NCI-H345 treated with DMSO at 0.1 percent for 48 hours (cell line): ENCODE measurements at regions not wholly inside any gene's neighbourhood (a gene's known extent, or its start where the extent isn't known, plus 50 kb on each side); places are given as distances from the start of the nearest gene placed in this dataset.
"Not testable (repeated sequence)": the region's sequence is repeated elsewhere in the genome, so short reads cannot be mapped to it uniquely, and the experiment has no call there.

Experiments
- DNase-seq: peaks from one replicate; lab custom pipeline; 2025; ENCODE audit not compliant: unreplicated experiment; lab: John Stamatoyannopoulos, UW

DNA sequence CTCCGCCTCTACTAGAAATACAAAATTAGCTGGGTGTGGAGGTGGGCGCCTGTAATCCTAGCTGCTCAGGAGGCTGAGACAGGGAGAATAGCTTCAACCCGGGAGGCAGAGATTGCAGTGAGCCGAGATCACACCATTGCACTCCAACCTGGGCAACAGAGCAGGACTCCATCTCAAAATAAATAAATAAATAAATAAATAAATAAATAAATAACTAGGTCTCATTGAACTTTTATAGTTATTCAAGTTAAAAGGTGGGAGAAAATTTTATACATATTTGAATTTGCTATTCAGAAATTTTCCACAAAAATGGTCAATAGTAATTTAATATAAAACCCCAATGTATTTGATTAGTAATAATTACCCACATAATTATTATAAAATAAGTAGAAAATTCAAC, 593.9 kb upstream of the CDH10 start:
- DNase-seq: not testable (repeated sequence)

DNA sequence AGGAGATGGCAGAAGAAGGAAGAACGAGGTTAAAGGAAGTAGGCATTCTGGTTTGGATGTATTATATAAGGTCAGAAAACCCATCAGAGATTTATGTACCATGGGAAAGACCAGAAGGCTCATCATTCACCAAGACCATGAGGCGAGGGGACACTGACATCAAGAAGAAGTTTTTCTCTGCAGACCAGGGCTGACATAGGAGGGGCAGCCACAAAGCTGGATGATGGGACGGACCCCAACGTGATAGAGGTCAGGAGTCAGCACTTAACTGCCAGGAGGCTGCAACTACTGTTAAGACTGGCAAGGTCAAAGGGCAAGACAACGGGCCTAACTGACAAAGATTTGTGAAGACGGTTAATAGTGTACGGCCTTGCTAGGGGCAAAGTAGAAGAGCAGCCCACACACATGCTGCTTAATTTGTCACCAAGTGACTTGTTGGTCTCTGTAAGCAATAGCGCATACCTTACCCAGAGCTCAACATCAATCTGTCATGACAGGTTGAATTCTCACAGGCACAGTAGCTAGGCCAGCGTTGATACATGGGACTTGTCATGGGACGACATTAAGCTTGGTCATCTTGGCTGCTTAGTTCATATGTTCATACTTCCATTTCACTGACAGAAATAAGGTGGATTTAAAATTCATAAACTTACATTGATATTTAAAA, 579.7 kb upstream of the CDH10 start:
- no peak for DNase-seq

DNA sequence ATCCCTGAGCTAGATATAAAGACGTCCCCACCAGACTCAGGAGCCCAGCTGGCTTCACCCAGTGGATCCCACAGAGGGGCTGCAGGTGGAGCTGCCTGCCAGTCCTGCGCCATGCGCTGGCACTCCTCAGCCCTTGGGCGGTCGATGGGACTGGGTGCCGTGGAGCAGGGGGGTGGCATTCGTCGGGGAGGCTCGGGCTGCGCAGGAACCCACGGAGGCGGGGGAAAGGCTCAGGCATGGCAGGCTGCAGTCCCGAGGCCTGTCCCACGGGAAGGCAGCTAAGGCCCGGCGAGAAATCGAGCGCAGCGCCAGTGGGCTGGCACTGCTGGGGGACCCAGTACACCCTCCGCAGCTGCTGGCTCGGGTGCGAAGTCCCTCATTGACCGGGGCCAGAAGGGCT, 555.1 kb upstream of the CDH10 start:
- DNase-seq: not testable (repeated sequence)

DNA sequence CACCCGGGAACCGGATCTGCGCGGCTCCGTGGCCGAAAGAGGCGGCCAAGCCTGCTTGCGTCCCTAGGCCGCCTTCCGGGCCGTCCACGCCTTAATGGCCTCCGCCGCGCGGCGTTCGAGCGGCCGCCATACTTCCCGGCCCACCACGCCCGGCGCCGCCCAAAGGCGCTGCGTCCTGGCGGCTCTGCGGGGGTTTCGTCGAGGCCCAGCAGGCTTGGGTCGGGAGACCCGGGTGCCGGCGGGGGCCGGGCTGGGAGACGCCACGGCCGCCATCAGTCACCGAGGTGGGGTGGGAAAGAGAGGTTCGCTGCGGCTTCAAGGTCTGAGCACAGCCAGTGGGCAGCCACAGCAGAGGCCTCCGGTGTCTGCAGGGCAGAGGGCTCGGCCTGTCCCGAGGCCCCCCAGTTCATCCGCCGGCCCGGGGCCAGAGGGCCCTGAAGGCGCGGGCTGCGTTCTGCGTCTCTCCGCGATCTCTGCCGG, 545.8 kb upstream of the CDH10 start:
- DNase-seq: no peak

DNA sequence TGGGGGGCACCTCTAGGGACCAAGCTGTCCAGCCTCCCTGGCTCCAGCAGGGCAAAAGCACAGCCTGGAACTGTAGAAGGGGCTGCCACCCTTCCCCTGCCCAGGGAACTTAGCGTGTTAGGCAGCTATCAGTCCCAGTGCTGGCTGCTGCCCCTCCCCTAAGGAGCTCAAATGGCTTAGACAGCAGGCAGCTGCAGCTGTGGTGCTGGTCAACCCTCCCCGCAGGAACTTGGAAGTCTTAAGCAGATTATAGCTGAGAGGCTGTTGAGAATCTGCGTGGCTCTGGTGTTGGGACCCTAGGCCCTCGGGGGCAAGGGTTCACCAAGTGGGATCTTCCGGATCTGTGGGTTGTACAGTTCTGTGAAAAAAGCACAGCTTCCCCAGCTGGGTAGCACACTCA, 536.5 kb upstream of the CDH10 start:
- DNase-seq: no peak

DNA sequence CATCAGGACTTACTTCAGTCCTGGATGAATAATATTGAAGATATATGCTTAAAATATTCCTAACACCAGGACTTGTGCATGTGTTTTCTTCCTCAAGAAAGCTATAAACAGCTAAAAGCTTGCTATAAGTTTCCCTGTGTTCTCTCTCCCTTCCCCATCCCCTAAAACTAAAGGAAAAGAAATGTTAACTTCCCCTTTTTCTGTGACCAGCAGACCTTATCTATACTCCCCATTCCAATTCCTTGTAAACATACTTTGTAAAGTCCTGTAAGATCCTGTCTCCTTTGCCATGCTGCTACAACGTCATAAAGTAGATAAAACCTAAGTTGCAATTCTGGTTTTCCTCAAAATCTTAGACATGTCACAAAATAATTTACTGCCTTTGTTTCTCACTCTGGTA, 517.8 kb upstream of the CDH10 start:
- not testable (repeated sequence) for DNase-seq

DNA sequence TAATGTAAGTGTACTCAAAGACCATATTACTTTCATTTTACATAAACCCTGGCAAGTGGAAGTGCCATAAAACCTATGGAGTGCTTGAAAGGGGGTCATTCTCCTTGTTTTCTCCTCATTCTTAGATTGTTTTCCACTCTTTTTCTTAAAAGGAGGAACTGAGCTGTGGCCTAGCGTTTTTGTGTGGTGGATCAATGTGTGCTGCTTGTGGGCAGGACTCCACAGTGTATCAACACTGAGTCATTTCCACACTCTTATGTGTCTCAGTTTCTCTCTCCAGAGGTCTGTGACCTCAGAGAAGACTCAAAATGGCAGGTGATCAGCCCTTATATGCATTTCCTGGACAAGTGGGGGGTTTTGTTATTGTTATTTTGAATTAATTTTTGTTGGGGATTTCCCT, 516.1 kb upstream of the CDH10 start:
- no peak for DNase-seq

DNA sequence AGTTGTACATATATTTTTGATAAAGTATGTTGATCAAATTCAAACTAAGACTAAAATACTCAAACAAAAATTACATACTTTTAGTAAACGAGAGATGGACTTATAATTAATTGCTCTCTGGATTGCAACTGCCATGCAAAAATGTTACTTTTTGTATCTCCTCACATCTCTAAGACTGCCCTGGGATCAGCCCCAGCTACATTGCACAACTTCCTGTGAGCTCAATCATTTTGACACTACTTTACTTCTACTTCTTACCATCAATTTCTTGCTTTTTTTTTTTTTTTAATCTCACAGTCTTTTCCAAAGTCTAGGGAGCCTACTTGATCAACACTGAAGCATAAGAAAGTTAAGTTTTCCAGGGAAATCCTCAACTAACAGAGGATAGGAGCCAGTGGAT, 506.0 kb upstream of the CDH10 start:
- DNase-seq: no peak

DNA sequence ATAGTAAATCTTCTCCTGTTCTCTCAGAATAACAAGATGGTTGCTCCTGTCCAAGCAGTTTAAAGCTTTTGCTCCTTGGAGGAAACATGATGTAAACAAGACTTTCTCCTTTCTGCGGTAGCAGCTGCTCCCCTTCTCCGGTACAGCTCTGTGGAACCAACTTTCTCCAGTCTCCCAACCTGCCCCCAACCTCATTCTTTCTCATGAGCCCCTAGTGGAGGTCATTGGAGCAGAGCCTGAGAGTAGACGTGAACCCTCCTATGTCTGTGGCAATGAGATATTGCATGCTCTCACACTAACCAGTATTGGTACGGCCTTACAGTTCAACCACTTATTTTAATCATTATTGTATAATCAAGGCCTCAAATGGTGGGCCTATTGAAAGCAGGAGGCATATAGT, 483.8 kb upstream of the CDH10 start:
- no peak for DNase-seq

DNA sequence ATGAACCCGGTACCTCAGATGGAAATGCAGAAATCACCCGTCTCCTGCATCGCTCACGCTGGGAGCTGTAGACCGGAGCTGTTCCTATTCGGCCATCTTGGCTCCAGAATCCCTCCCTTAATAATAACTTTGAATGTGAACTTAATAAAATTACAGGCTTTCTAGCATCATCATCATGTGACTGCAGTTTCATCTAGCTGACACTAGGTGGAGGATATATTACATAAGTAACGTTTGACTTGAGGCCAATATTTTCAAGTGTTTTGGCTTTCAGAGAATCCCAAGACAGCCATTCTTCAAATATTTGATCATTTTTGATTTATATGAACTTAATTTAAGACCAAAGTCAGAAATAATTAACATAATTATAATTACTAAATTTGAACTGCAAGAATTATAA, 474.9 kb upstream of the CDH10 start:
- no peak for DNase-seq

DNA sequence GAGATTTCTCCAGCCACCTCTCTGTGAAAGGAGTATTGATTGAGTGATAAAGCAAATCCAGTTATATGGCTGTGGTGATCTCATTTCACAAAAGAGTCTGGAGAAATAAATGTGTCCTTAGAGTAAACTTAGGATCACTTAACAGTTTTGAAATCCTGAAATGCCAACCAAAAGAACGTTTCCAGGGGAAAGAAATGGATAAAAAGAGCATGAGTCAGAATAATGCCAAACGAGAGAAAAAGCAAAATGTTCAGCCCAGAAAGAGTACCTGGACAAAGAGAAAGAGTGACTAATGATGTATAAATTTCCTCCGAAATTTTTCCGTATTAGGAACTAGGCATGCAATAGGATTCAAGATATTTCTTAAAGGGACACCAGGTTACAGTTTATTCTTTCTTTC, 463.1 kb upstream of the CDH10 start:
- DNase-seq: no peak

DNA sequence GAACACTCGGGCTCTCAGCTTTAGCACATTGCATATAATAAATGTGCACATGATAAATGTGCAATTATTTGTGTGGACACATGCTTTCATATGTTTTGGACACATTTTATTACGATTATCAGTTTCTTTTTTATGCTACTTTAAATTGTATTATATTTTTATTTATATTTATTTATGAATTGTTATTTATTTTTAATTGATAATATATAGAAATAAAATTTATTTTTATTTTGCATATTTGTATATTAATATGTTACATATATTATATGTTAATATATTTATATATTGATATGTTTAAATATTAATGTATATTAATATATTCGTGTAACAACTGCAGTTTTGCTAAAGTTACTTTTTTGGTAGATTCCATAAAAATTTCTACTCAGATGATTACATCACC, 454.8 kb upstream of the CDH10 start:
- no peak for DNase-seq

DNA sequence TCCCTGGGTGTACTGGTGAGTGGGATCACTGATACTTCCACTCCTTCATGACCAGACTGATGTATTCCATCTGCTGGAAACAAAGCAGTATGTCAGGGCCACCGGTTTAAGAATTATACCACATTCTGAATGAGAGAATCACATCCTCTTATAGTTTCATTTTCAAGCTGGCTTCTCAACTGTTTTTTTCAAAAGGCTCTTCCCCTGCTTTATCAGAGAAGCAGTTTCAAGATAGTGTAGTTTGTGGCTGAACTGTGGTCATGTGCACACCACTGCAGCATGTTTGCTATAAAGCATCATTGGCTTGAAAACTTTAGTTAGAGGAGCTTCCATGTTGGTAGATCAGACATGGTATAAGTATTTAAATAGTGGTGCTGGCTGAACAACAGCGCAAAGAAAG, 450.5 kb upstream of the CDH10 start:
- DNase-seq: no peak

DNA sequence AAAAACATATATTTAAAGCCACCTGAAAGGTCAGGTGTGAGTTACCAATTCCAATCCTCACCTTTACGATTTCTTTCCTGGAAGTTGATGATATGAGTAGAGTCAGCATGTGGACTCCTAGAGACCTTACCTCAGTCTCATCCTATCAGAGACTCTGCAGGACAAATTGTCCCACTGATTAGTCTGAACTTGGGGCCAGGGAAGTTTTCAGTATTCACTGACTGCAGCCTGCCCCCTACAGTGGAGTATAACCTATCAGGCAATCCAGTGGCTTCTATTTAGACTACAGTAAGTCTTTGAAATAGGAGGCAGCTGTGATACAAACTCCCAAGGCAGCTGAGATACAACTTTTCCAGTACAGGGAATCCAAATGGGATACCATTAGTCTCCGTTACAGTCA, 449.4 kb upstream of the CDH10 start:
- DNase-seq: no peak

DNA sequence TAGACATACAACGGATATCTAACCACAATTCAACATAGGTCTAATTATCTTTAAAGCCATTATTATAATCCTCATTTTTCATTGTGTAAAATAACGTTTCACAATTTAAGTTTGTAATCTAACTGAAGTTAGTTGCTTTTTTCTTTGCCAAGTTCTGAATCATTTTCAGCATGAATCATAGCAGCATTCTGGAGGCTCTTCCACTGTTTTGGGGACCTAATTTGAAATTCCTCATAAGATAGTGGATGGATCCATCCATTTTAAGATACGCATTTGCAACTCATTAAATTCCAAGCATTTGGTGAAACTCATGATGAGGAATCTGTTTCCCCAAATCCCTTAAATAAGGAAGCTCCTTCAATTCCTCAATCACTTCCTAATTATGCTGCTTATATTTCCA, 447.1 kb upstream of the CDH10 start:
- DNase-seq: no peak

DNA sequence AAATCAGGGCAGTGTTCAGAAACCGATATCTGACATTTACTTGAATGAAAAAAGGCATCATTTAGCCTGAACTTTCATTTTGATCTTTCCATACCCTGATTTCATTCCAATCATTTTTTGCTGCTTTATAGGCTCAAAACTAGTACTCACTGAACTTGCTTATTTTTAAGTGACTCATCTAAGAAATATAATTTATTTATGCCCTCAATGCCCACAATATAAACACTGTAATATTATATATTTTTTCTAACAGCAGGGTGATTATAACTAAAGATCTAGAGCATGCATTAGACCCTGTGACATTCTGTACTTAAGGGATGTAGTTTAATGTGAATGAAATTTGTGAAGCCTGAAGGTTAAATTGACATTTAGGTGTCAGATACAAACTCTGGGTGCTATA, 446.1 kb upstream of the CDH10 start:
- DNase-seq: no peak

DNA sequence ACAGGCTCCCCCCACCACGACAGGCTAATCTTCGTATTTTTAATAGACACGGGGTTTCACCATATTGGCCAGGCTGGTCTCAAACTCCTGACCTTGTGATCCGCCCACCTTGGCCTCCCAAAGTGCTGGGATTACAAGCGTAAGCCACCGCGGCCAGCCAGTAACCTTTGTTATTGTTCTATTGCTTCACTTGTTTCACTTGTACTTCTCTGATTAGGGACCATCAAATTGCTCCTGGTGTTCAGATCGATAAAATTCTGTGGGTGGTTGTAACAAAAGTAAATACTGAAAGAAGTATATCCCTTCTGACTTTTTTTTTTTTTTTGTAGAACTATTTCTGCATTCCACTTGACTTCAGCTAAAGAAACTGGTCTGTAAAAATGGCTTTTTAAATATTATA, 445.5 kb upstream of the CDH10 start:
- DNase-seq: no peak

DNA sequence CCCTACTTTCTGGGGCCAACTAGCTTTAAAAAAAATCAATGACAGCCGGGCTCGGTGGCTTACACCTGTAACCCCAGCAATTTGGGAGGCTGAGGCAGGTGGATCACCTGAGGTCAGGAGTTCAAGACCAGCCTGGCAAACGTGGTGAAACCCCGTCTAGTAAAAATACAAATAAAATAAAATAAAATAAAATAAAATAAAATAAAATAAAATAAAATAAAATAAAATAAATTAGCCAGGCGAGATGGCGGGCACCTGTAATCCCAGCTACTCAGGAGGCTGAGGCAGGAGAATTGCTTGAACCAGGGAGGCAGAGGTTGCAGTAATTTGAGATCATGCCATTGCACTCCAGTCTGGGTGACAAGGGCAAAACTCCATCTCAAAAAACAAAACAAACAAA, 443.9 kb upstream of the CDH10 start:
- not testable (repeated sequence) for DNase-seq

DNA sequence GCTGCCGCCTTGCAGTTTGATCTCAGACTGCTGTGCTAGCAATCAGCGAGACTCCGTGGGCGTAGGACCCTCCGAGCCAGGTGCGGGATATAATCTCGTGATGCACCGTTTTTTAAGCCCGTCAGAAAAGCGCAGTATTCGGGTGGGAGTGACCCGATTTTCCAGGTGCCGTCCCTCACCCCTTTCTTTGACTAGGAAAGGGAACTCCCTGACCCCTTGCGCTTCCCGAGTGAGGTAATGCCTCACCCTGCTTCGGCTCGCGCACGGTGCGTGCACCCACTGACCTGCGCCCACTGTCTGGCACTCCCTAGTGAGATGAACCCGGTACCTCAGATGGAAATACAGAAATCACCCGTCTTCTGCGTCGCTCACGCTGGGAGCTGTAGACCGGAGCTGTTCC, 438.5 kb upstream of the CDH10 start:
- DNase-seq: not testable (repeated sequence)

DNA sequence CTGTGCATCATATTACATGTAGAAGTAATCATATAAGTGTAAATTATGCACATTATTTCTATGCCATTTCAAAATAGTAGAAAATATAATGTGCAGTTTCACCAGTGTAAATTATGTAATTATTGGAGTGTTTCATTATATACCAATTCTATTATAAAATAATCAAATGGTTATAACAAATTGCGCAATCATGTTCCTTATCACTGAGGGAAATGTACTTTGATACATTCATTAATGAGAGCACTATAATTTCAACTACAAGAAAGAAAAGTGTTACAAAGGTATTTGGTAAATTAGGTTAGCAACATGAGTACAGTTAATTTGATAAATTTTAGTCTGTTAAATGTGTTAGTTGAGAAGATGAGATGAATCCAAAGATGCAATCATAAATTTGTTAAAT, 421.5 kb upstream of the CDH10 start:
- no peak for DNase-seq

DNA sequence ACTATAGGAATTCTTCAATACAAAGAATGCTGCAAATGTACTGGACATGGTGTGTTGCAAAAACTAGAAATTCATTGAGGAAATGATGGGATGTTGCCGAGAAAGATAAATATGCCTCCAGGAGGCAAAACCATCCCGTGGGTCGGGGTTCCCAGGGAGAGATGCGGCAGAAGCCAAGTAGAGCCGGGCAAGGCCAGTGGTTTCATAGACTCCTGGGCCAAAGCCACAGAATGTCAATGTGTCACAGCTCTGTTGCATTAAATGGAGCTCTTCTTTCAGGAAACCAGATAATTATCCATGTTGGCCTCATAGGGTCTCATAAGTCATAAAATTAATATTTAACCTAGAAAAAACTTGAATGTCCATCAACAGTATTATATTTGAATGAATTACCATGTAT, 419.5 kb upstream of the CDH10 start:
- DNase-seq: no peak

DNA sequence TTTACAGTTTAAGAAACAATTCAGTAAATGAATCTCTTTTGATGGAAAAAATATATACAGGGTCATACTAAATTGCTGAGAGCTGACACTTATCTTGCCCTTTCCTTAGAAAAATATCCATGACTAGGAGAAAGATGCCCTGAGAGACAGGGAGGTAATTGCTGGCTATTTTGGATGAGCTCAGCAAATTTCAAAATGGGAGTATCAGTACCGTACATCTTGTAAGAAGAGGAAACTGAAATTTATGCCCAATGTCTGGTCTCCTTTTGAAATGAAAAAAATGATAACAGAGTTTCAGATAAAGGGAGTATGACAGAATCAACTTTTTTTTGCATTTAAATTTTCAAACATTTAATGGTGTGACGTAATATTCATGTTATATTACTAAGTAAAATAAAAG, 415.8 kb upstream of the CDH10 start:
- no peak for DNase-seq

DNA sequence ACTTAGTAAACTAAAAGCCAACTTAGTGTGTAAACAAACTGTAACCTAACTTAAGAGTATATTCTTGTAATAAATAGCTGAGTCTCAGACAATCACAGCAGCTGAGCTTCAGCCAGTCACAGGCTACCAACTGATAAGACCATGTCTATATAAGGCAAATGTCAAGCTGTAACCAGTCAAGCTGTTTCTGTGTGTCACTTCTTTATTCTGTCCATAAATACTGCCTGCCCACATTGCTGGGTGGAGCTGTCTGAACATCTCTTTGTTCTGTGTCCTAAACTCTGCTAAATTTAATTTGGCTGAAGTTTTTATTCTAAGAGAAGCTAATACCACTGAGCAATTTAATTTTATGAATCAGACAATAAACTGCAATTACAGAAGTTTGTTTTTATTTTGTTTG, 412.1 kb upstream of the CDH10 start:
- no peak for DNase-seq

DNA sequence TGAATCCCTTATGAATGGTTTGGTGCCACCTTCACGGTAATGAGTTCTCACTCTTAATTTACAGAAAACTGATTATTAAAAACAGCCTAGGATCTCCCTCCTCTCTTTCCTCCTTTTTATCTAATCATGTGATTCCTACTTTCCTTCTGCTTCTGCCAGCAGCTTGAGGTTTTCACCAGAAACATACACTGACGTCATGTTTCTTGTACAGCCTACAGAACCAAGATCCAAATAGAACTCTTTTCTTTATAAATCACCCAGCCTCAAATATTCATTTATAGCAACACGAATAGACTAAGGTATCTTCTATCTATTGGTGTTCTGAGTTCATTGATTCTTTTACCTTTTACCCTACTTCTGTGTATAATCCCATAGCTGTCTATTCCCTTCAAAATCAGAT, 388.9 kb upstream of the CDH10 start:
- DNase-seq: no peak
